Esophagus squamous epithelium (tissue), 5 donors: ENCODE measurements at regions not wholly inside any gene's neighbourhood (a gene's known extent, or its start where the extent isn't known, plus 50 kb on each side); places are given as distances from the start of the nearest gene placed in this dataset.
"Not testable (repeated sequence)": the region's sequence is repeated elsewhere in the genome, so short reads cannot be mapped to it uniquely, and the experiment has no call there.

Experiments used
- DNase-seq: peaks from one replicate; lab custom pipeline; 2025; lab: John Stamatoyannopoulos, UW
- H3K27ac ChIP-seq, 4 donors: fragments of 200-600 bp; sonication (generic); one replicate each; pipeline ENCODE4 v1.5.1; 2016 to 2019; ENCODE audit warnings: mild to moderate bottlenecking in 1 of 4
- H3K27me3 ChIP-seq, 4 donors: fragments of 200-600 bp; sonication (generic); 1 replicate in 3 of 4; 2 replicates in 1 of 4; pipeline versions ENCODE4 v1.5.1 to v1.6.0; 2017 to 2021; ENCODE audit warnings: antibody characterized with exemption in 1 of 4
- H3K36me3 ChIP-seq, 3 donors: fragments of 200-600 bp; sonication (generic); one replicate each; pipeline ENCODE4 v1.5.1; 2016 to 2019
- H3K4me1 ChIP-seq, 3 donors: fragments of 200-600 bp; sonication (generic); one replicate each; pipeline ENCODE4 v1.5.1; 2017 to 2019
- H3K4me3 ChIP-seq, 4 donors: fragments of 200-600 bp; sonication (generic); 1 replicate in 3 of 4; 2 replicates in 1 of 4; pipeline ENCODE4 v1.5.1; 2016 to 2019; ENCODE audit warnings: mild to moderate bottlenecking in 2 of 4, moderate library complexity in 1 of 4
- H3K9me3 ChIP-seq, 3 donors: fragments of 200-600 bp; sonication (generic); one replicate each; pipeline ENCODE4 v1.5.1; 2016 to 2019
- POLR2A ChIP-seq, 4 donors: fragments of 450-650 bp; IDR thresholded peaks; one replicate each; pipeline ENCODE4 v1.6.1; 2017; ENCODE audit warnings: antibody characterized with exemption in 4 of 4, mild to moderate bottlenecking in 4 of 4, moderate library complexity in 3 of 4
- WGBS, 2 donors: methylation state at CpG; one replicate each; pipeline ENCODE4 v1.1.5; 2018; 5-methylcytosine and 5-hydroxymethylcytosine counted together
- intact Hi-C: fragments of 100-400 bp; cut with DNase I; formaldehyde crosslinking; loops from one replicate; pipeline ENCODE4 v1.15.0; 2022
- TF ChIP-seq, protein P1 (sequence below), 6 experiments: fragments of 450-650 bp in 4 of 6; fragments of 200-600 bp in 2 of 6; sonication (generic) in 2 of 6; IDR thresholded peaks; one replicate each; pipeline ENCODE4 v1.5.1; 2016 to 2019; ENCODE audit warnings: antibody characterized with exemption in 6 of 6, mild to moderate bottlenecking in 4 of 6, moderate library complexity in 4 of 6
- donor health status: DM: yes; HTN: yes; CAD: no.

DNA sequence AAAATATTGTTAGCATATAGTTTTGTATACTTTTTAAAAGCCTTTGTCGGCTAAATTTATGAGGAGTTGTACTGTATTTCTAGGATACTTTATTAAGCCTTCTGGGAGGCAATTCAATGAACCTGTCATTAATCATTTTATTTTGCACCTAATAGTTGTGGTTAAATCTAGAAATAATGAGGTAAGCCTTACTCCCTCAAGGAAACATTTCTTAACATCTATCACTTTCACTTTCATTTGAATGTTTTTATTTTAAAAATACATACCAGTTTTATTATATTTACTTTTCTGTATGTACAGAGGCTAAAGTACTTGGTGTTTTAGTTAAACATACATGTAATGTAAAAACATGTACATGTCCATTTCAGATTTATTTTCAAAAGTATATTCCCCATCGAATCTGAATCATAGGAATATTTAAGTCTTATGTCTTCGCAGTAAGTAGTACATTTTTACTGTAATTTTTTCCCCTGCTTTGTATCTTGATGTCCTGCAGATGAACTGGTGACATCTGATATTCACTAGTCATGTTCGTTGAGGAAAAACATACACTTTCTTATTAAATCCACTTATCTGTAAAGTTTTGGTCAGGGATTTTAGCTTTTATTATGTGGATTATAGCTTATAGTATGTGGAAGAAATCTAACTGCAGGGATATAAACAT lies 82.8 kb downstream of the DISP1 start:
- Histone ChIP-seq H3K36me3 (no peaks in the 10 kb centered on the region), H3K4me3 (peak overlapping the region in 2 of 4 donors; percentile 15 to 27), H3K4me1 (peaks cover 0 to 21% (median 0%) of the 10 kb centered on the region in 3 donors), H3K27ac (peak overlapping the region in 2 of 4 donors; percentile 11 to 48), H3K27me3 (no peaks in the 10 kb centered on the region), H3K9me3 (no peaks in the 10 kb centered on the region)
- no peak for DNase-seq
- intact Hi-C loops: no loop called here
- TF ChIP-seq POLR2A (IDR thresholded peaks at IDR 0.05): no peak
- TF ChIP-seq, protein P1, sequence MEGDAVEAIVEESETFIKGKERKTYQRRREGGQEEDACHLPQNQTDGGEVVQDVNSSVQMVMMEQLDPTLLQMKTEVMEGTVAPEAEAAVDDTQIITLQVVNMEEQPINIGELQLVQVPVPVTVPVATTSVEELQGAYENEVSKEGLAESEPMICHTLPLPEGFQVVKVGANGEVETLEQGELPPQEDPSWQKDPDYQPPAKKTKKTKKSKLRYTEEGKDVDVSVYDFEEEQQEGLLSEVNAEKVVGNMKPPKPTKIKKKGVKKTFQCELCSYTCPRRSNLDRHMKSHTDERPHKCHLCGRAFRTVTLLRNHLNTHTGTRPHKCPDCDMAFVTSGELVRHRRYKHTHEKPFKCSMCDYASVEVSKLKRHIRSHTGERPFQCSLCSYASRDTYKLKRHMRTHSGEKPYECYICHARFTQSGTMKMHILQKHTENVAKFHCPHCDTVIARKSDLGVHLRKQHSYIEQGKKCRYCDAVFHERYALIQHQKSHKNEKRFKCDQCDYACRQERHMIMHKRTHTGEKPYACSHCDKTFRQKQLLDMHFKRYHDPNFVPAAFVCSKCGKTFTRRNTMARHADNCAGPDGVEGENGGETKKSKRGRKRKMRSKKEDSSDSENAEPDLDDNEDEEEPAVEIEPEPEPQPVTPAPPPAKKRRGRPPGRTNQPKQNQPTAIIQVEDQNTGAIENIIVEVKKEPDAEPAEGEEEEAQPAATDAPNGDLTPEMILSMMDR (IDR thresholded peaks at IDR 0.05): no peak
- WGBS, 2 donors: 17 to 28% methylated on average over 4 of the region's 4 CpGs

DNA sequence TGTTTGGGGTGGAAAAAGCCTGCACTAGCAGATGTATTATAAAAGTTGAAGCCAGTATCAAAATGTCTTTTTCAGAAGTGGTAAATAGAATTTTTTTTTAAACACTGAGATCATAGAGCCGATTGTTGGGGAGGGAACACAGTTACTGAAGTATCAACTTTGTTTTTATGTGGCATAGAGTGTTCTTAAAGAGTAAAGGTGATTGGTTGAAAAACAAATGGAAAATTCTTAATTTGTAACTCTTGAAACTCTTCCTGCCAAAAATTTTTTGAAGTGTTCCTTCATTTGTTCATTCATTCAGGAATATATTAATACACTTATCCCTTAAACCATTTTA lies 83.3 kb downstream of the DISP1 start:
- Histone ChIP-seq H3K4me3 (peak overlapping the region in 2 of 4 donors; percentile 15 to 27), H3K27ac (peak overlapping the region in 2 of 4 donors; percentile 11 to 48), H3K4me1 (peaks cover 0 to 20% (median 0%) of the 10 kb centered on the region in 3 donors), H3K27me3 (no peaks in the 10 kb centered on the region), H3K9me3 (no peaks in the 10 kb centered on the region), H3K36me3 (no peaks in the 10 kb centered on the region)
- WGBS, 2 donors: 30 to 48% methylated on average over 1 of the region's 1 CpG
- no peak for DNase-seq
- intact Hi-C loops: no loop called here
- TF ChIP-seq, protein P1 (IDR thresholded peaks at IDR 0.05): no peak
- no peak for TF ChIP-seq POLR2A (IDR thresholded peaks at IDR 0.05)

DNA sequence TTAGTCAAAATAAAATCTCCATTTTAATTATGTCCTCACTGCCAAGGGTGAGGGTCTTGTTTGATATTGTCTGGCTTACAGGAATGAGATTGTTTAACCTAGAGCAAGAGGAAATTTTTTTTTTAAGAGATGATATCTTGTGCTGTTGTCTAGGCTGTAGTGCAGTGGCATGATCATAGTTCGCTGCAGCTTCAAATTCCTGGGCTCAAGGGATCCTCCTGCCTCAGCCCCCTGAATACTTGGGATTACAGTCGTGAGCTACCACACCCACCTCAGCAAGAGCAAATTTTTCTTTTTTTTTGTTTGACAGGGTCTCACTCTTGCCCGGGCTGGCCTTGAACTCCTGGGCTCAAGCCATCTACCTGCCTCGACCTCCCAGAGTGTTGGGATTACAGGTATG lies 84.6 kb downstream of the DISP1 start:
- intact Hi-C loops: no loop called here
- DNase-seq: no peak
- H3K27ac ChIP-seq: no peak overlapping the region
- peaks cover 0 to 14% (median 0%) of the 10 kb centered on the region in 3 donors for H3K4me1 ChIP-seq
- 64 to 68% methylated on average over 4 of the region's 4 CpGs for WGBS, 2 donors
- no peaks in the 10 kb centered on the region for H3K9me3 ChIP-seq
- no peaks in the 10 kb centered on the region for H3K27me3 ChIP-seq
- no peak for TF ChIP-seq POLR2A (IDR thresholded peaks at IDR 0.05)
- TF ChIP-seq, protein P1 (IDR thresholded peaks at IDR 0.05): no peak
- H3K4me3 ChIP-seq: no peak overlapping the region
- no peaks in the 10 kb centered on the region for H3K36me3 ChIP-seq

DNA sequence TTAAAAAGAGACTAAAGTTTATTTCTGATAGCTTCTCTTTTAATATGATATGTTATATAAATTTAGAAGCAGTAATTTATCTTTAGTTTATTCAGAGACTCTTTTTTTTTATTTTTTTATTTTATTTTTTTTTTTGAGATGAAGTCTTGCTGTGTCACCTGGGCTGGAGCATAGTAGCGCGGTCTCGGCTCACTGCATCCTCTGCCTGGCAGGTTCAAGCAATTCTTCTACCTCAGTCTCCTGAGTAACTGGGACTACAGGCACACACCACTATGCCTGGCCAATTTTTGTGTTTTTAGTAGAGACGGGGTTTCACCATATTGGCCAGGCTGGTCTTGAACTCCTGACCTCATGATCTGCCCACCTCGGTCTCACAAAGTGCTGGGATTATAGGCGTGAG lies 89.6 kb downstream of the DISP1 start:
- no peaks in the 10 kb centered on the region for H3K9me3 ChIP-seq
- 83 to 94% methylated on average over 6 of the region's 6 CpGs for WGBS, 2 donors
- intact Hi-C loops: no loop called here
- no peaks in the 10 kb centered on the region for H3K27me3 ChIP-seq
- H3K4me1 ChIP-seq: no peaks in the 10 kb centered on the region
- H3K27ac ChIP-seq: no peak overlapping the region
- no peak overlapping the region for H3K4me3 ChIP-seq
- H3K36me3 ChIP-seq: no peaks in the 10 kb centered on the region
- TF ChIP-seq POLR2A (IDR thresholded peaks at IDR 0.05): no peak
- TF ChIP-seq, protein P1 (IDR thresholded peaks at IDR 0.05): no peak
- DNase-seq: no peak

DNA sequence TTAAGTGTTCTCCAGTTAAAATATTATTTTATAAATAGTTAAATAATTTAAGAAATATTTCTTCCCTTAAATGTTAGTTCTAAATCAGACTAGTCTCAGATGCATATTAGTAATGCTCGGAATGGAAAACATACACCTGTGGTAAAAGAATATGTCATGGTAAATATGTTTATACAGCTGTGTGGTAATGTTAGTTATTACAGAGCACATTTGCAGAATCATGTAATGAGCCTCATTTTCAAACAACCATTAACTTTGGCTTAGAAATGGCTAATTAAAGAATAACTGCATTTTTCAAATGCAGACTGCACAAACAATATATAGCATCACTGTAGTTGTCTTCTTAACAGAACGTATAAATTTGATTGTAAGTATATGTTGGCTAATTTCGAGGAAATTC lies 90.3 kb downstream of the DISP1 start:
- intact Hi-C loops: no loop called here
- no peak for TF ChIP-seq POLR2A (IDR thresholded peaks at IDR 0.05)
- TF ChIP-seq, protein P1 (IDR thresholded peaks at IDR 0.05): no peak

DNA sequence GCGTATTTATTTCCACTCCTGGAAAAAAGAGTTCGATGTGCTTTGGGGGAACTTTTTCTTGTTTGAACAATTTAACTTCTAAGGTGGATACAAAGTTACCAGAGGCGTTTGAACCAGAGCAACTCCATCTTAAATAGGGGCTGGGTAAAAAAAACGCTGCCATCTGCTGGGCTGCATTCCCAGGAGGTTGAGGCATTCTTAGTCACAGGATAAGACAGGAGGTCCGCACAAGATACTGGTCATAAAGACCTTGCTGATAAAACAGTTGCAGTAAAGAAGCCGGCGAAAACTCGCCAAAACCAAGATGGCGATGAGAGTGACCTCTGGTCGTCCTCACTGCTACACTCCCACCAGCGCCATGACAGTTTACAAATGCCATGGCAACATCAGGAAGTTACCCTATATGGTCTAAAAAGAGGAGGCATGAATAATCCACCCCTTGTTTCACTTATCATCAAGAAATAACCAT lies 91.5 kb downstream of the DISP1 start:
- H3K9me3 ChIP-seq, H3K4me3 ChIP-seq, H3K36me3 ChIP-seq, H3K27ac ChIP-seq, intact Hi-C loops, H3K27me3 ChIP-seq, DNase-seq: not testable (repeated sequence)
- WGBS, 2 donors: 88 to 95% methylated on average over 11 of the region's 11 CpGs
- peaks cover 0 to 14% (median 0%) of the 10 kb centered on the region in 3 donors for H3K4me1 ChIP-seq

More for the DNA sequence above, 90.3 kb downstream of the DISP1 start:
- 90 to 96% methylated on average over 3 of the region's 3 CpGs for WGBS, 2 donors
- Histone ChIP-seq H3K9me3 (no peaks in the 10 kb centered on the region), H3K36me3 (no peaks in the 10 kb centered on the region), H3K27ac (no peak overlapping the region), H3K27me3 (no peaks in the 10 kb centered on the region), H3K4me3 (no peak overlapping the region), H3K4me1 (peaks cover 0 to 3% (median 0%) of the 10 kb centered on the region in 3 donors)
- DNase-seq: no peak
